WTC11 (cell line): ENCODE measurements at regions not wholly inside any gene's neighbourhood (a gene's known extent, or its start where the extent isn't known, plus 50 kb on each side); places are given as distances from the start of the nearest gene placed in this dataset.

Experiments used
- ATAC-seq: fragments of 200-7000 bp; cut with Tn5 transposase; 2 replicates; pipeline ENCODE4 v1.10.0; 2021; ENCODE audit warnings: mild to moderate bottlenecking, moderate library complexity
- CTCF ChIA-PET: fragments of 300-600 bp; sonication (Branson Sonifier 250); formaldehyde crosslinking; loops from one replicate; lab custom pipeline; 2021; ENCODE audit warnings: antibody characterized with exemption; lab: Charles Lee
- POLR2A ChIA-PET: fragments of 350-600 bp; sonication (Branson Sonifier 250); formaldehyde crosslinking; loops from one replicate; lab custom pipeline; 2021; ENCODE audit warnings: antibody characterized with exemption; lab: Charles Lee
- DNase-seq: peaks from one replicate; pipeline ENCODE4 v3.0.0; 2021; ENCODE audit warnings: low spot score
- H3K27ac Mint-ChIP-seq: 2 replicates; pipeline ENCODE4 v1.8.0; 2021; ENCODE audit warnings: mixed read lengths
- H3K27me3 Mint-ChIP-seq: 2 replicates; pipeline ENCODE4 v1.8.0; 2021; ENCODE audit warnings: low read depth, mild to moderate bottlenecking, moderate library complexity, mixed read lengths
- H3K36me3 Mint-ChIP-seq: 2 replicates; pipeline ENCODE4 v1.8.0; 2021; ENCODE audit warnings: mixed read lengths
- H3K4me1 Mint-ChIP-seq: 2 replicates; pipeline ENCODE4 v1.8.0; 2022; ENCODE audit warnings: mixed read lengths
- H3K4me3 Mint-ChIP-seq: 2 replicates; pipeline ENCODE4 v1.8.0; 2021; ENCODE audit warnings: mild to moderate bottlenecking, moderate library complexity, mixed read lengths
- H3K9me3 Mint-ChIP-seq: 2 replicates; pipeline ENCODE4 v1.8.0; 2021; ENCODE audit warnings: mixed read lengths
- CREM ChIP-seq: sonication (generic); formaldehyde crosslinking; IDR thresholded peaks from 2 replicates; pipeline ENCODE4 v1.8.1; 2022; ENCODE audit warnings: mild to moderate bottlenecking, missing genetic modification reagents, moderate library complexity
- ELF4 ChIP-seq: sonication (generic); formaldehyde crosslinking; IDR thresholded peaks from 2 replicates; pipeline ENCODE4 v1.8.1; 2022; ENCODE audit warnings: low read depth, mild to moderate bottlenecking, moderate library complexity, missing genetic modification reagents
- GRHL2 ChIP-seq: fragments of 250-450 bp; sonication (Bioruptor Pico); IDR thresholded peaks from 2 replicates; pipeline ENCODE4 v1.8.0; 2022; ENCODE audit warnings: mild to moderate bottlenecking, moderate library complexity; ENCODE audit not compliant: insufficient replicate concordance, severe bottlenecking
- HMGA2 ChIP-seq: fragments of 250-450 bp; sonication (Bioruptor Pico); IDR thresholded peaks from 2 replicates; pipeline ENCODE4 v1.4.0; 2021; ENCODE audit warnings: mild to moderate bottlenecking, moderate library complexity
- KAT7 ChIP-seq: sonication (generic); formaldehyde crosslinking; IDR thresholded peaks from 2 replicates; pipeline ENCODE4 v1.8.1; 2023; ENCODE audit warnings: missing genetic modification reagents, mild to moderate bottlenecking, borderline replicate concordance
- NFATC4 ChIP-seq: fragments of 250-450 bp; sonication (Bioruptor Pico); IDR thresholded peaks from 2 replicates; pipeline ENCODE4 v1.9.0; 2021; ENCODE audit warnings: mild to moderate bottlenecking
- NR1H2 ChIP-seq: sonication (generic); formaldehyde crosslinking; IDR thresholded peaks from 2 replicates; pipeline ENCODE4 v1.9.0; 2021; ENCODE audit warnings: mild to moderate bottlenecking, moderate library complexity, missing genetic modification reagents
- SOX15 ChIP-seq: fragments of 250-450 bp; sonication (Bioruptor Pico); IDR thresholded peaks from 2 replicates; pipeline ENCODE4 v1.9.0; 2021; ENCODE audit warnings: mild to moderate bottlenecking
- SP1 ChIP-seq: sonication (generic); formaldehyde crosslinking; conservative IDR thresholded peaks from 2 replicates; pipeline ENCODE4 v1.8.1; 2022; ENCODE audit warnings: missing genetic modification reagents
- TCF7 ChIP-seq: sonication (generic); formaldehyde crosslinking; IDR thresholded peaks from 2 replicates; pipeline ENCODE4 v1.8.0; 2022; ENCODE audit warnings: mild to moderate bottlenecking, low read depth, missing genetic modification reagents, moderate library complexity
- ZNF219 ChIP-seq: sonication (generic); formaldehyde crosslinking; IDR thresholded peaks from 2 replicates; pipeline ENCODE4 v1.8.0; 2023; ENCODE audit warnings: missing genetic modification reagents, mild to moderate bottlenecking, borderline replicate concordance
- ZNF263 ChIP-seq: sonication (generic); formaldehyde crosslinking; IDR thresholded peaks from 2 replicates; pipeline ENCODE4 v1.8.1; 2022; ENCODE audit warnings: low read depth, mild to moderate bottlenecking, moderate library complexity, missing genetic modification reagents
- ZNF396 ChIP-seq: fragments of 250-450 bp; sonication (Bioruptor Pico); IDR thresholded peaks from 2 replicates; pipeline ENCODE4 v1.8.0; 2021; ENCODE audit warnings: mild to moderate bottlenecking, moderate library complexity, borderline replicate concordance
- ZNF416 ChIP-seq: fragments of 250-450 bp; sonication (Bioruptor Pico); IDR thresholded peaks from 2 replicates; pipeline ENCODE4 v1.9.0; 2021; ENCODE audit warnings: mild to moderate bottlenecking, inconsistent platforms
- TF ChIP-seq, protein P1 (sequence below): sonication (generic); formaldehyde crosslinking; IDR thresholded peaks from 2 replicates; pipeline ENCODE4 v1.8.1; 2023; ENCODE audit warnings: mild to moderate bottlenecking, missing genetic modification reagents
- TF ChIP-seq, protein P2 (sequence below): fragments of 250-450 bp; sonication (Bioruptor Pico); conservative IDR thresholded peaks from 2 replicates; pipeline ENCODE4 v1.9.0; 2021; ENCODE audit warnings: mild to moderate bottlenecking
- TF ChIP-seq, protein P3 (sequence below): sonication (generic); formaldehyde crosslinking; IDR thresholded peaks from 2 replicates; pipeline ENCODE4 v1.8.0; 2022; ENCODE audit warnings: mild to moderate bottlenecking, missing genetic modification reagents
- TF ChIP-seq, protein P4 (sequence below): sonication (generic); formaldehyde crosslinking; IDR thresholded peaks from 2 replicates; pipeline ENCODE4 v1.8.0; 2023; ENCODE audit warnings: missing genetic modification reagents, mild to moderate bottlenecking, borderline replicate concordance
- TF ChIP-seq, protein P5 (sequence below): sonication (generic); formaldehyde crosslinking; IDR thresholded peaks from 2 replicates; pipeline ENCODE4 v1.8.0; 2023; ENCODE audit warnings: mild to moderate bottlenecking, missing genetic modification reagents
- TF ChIP-seq, protein P6 (sequence below): sonication (generic); formaldehyde crosslinking; IDR thresholded peaks from 2 replicates; pipeline ENCODE4 v1.8.0; 2022; ENCODE audit warnings: mild to moderate bottlenecking, missing genetic modification reagents

DNA sequence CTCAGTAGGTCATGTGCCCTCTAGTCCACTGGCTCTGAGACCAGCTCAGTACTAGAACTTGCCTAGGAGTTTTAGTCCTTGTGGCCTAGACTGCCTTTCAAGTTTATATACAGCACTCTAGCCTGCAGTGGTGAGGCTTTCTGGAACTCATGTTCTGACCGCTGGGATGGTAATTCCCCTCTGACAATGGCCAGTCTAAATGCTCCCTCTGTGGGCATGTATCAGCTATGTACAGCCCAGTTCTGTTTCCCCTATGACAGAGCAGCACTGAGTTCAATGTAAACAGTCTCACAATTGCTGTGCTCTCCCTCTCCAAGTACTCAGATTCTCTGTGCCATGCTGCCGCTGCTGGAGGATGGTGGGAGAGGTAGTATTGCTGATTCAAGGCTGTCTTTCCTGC is 68.6 kb upstream of the SLC27A6 start:
- no peaks in the 10 kb centered on the region for H3K27me3 Mint-ChIP-seq
- POLR2A ChIA-PET: no interaction called here
- TF ChIP-seq, protein P1, sequence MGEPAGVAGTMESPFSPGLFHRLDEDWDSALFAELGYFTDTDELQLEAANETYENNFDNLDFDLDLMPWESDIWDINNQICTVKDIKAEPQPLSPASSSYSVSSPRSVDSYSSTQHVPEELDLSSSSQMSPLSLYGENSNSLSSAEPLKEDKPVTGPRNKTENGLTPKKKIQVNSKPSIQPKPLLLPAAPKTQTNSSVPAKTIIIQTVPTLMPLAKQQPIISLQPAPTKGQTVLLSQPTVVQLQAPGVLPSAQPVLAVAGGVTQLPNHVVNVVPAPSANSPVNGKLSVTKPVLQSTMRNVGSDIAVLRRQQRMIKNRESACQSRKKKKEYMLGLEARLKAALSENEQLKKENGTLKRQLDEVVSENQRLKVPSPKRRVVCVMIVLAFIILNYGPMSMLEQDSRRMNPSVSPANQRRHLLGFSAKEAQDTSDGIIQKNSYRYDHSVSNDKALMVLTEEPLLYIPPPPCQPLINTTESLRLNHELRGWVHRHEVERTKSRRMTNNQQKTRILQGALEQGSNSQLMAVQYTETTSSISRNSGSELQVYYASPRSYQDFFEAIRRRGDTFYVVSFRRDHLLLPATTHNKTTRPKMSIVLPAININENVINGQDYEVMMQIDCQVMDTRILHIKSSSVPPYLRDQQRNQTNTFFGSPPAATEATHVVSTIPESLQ (CRISPR knock-in tag): no peak
- TF ChIP-seq SP1 (CRISPR knock-in tag) (no peak), ZNF263 (CRISPR knock-in tag) (no peak), ZNF396 (CRISPR knock-in tag) (no peak), NR1H2 (CRISPR knock-in tag) (no peak), GRHL2 (CRISPR knock-in tag) (no peak), KAT7 (CRISPR knock-in tag) (no peak), SOX15 (CRISPR knock-in tag) (no peak), ELF4 (CRISPR knock-in tag) (no peak), ZNF416 (CRISPR knock-in tag) (no peak), NFATC4 (CRISPR knock-in tag) (no peak), ZNF219 (CRISPR knock-in tag) (no peak), CREM (CRISPR knock-in tag) (no peak), TCF7 (CRISPR knock-in tag) (no peak), HMGA2 (no peak)
- TF ChIP-seq, protein P2, sequence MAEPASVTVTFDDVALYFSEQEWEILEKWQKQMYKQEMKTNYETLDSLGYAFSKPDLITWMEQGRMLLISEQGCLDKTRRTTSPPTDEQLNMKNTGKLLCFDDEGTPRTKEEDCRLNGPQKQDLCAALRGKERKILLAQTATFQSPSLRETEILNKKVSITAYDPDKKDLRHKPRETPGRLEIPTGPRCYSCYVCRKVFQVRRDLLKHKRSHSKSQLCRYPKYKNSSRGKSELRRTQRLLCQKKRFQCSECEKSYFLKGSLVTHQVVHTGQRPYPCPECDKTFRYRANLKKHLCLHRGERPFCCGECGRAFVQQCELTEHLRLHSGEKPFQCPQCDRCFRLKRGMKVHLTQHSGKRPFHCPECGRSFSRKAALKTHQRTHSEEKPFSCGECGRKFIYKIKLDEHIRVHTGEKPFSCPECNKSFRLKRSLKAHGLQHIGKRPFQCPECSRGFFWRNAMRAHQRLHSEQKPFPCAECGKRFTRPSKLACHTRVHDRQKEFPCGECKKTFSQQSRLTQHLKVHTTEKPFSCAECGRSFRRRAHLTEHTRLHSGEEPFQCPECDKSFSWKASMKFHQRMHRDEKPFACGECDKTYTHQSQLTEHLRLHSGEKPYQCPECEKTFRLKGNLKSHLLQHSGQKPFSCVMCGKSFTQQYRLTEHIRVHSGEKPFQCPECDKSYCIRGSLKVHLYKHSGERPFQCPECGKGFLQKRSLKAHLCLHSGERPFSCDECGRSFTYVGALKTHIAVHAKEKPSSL (CRISPR knock-in tag): no peak
- TF ChIP-seq, protein P3, sequence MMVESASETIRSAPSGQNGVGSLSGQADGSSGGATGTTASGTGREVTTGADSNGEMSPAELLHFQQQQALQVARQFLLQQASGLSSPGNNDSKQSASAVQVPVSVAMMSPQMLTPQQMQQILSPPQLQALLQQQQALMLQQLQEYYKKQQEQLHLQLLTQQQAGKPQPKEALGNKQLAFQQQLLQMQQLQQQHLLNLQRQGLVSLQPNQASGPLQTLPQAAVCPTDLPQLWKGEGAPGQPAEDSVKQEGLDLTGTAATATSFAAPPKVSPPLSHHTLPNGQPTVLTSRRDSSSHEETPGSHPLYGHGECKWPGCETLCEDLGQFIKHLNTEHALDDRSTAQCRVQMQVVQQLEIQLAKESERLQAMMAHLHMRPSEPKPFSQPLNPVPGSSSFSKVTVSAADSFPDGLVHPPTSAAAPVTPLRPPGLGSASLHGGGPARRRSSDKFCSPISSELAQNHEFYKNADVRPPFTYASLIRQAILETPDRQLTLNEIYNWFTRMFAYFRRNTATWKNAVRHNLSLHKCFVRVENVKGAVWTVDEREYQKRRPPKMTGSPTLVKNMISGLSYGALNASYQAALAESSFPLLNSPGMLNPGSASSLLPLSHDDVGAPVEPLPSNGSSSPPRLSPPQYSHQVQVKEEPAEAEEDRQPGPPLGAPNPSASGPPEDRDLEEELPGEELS (CRISPR knock-in tag): no peak
- TF ChIP-seq, protein P4, sequence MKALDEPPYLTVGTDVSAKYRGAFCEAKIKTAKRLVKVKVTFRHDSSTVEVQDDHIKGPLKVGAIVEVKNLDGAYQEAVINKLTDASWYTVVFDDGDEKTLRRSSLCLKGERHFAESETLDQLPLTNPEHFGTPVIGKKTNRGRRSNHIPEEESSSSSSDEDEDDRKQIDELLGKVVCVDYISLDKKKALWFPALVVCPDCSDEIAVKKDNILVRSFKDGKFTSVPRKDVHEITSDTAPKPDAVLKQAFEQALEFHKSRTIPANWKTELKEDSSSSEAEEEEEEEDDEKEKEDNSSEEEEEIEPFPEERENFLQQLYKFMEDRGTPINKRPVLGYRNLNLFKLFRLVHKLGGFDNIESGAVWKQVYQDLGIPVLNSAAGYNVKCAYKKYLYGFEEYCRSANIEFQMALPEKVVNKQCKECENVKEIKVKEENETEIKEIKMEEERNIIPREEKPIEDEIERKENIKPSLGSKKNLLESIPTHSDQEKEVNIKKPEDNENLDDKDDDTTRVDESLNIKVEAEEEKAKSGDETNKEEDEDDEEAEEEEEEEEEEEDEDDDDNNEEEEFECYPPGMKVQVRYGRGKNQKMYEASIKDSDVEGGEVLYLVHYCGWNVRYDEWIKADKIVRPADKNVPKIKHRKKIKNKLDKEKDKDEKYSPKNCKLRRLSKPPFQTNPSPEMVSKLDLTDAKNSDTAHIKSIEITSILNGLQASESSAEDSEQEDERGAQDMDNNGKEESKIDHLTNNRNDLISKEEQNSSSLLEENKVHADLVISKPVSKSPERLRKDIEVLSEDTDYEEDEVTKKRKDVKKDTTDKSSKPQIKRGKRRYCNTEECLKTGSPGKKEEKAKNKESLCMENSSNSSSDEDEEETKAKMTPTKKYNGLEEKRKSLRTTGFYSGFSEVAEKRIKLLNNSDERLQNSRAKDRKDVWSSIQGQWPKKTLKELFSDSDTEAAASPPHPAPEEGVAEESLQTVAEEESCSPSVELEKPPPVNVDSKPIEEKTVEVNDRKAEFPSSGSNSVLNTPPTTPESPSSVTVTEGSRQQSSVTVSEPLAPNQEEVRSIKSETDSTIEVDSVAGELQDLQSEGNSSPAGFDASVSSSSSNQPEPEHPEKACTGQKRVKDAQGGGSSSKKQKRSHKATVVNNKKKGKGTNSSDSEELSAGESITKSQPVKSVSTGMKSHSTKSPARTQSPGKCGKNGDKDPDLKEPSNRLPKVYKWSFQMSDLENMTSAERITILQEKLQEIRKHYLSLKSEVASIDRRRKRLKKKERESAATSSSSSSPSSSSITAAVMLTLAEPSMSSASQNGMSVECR (CRISPR knock-in tag): no peak
- TF ChIP-seq, protein P5, sequence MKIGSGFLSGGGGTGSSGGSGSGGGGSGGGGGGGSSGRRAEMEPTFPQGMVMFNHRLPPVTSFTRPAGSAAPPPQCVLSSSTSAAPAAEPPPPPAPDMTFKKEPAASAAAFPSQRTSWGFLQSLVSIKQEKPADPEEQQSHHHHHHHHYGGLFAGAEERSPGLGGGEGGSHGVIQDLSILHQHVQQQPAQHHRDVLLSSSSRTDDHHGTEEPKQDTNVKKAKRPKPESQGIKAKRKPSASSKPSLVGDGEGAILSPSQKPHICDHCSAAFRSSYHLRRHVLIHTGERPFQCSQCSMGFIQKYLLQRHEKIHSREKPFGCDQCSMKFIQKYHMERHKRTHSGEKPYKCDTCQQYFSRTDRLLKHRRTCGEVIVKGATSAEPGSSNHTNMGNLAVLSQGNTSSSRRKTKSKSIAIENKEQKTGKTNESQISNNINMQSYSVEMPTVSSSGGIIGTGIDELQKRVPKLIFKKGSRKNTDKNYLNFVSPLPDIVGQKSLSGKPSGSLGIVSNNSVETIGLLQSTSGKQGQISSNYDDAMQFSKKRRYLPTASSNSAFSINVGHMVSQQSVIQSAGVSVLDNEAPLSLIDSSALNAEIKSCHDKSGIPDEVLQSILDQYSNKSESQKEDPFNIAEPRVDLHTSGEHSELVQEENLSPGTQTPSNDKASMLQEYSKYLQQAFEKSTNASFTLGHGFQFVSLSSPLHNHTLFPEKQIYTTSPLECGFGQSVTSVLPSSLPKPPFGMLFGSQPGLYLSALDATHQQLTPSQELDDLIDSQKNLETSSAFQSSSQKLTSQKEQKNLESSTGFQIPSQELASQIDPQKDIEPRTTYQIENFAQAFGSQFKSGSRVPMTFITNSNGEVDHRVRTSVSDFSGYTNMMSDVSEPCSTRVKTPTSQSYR (CRISPR knock-in tag): no peak
- TF ChIP-seq, protein P6, sequence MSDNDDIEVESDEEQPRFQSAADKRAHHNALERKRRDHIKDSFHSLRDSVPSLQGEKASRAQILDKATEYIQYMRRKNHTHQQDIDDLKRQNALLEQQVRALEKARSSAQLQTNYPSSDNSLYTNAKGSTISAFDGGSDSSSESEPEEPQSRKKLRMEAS (CRISPR knock-in tag): no peak
- no peak for DNase-seq
- H3K9me3 Mint-ChIP-seq: no peaks in the 10 kb centered on the region; the same call in 1 of the 2 replicates
- no peaks in the 10 kb centered on the region for H3K36me3 Mint-ChIP-seq
- H3K4me3 Mint-ChIP-seq: no peak overlapping the region
- no peak overlapping the region for H3K27ac Mint-ChIP-seq
- CTCF ChIA-PET: interaction anchor here (1.0 kb wide), 1 partner anchor 9 kb away, joined by 4 read pairs; no protein-coding TSS in a partner anchor
- no peak for ATAC-seq
- H3K4me1 Mint-ChIP-seq: no peaks in the 10 kb centered on the region
